GM21825 (cell line): ENCODE measurements at regions not wholly inside any gene's neighbourhood (a gene's known extent, or its start where the extent isn't known, plus 50 kb on each side); places are given as distances from the start of the nearest gene placed in this dataset.
"Not testable (repeated sequence)": the region's sequence is repeated elsewhere in the genome, so short reads cannot be mapped to it uniquely, and the experiment has no call there.

ENCODE experiments used
- ATAC-seq: cut with Tn5 transposase; IDR thresholded peaks from one replicate; pipeline ENCODE4 v1.9.1; 2021; ENCODE audit warnings: mild to moderate bottlenecking, moderate library complexity; ENCODE audit not compliant: unreplicated experiment

DNA sequence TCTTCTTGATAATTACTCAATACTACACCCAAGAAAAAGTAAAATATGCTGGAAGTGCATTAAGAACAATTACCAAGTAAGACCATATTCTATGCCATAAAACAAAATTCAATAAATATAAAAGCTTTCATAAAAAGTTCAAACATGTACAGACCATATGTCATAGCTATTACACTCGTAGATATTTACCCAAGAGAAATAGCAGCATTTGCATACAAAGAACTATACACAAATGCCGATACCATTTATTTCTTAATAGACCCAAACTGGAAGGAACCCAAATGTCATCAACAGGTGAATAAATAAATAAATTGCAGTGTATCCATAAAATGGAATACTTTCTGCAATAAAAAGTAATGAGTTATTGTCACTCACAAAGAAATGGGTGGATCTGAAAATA is 78.3 kb upstream of the SLC16A7 start:
- no peak for ATAC-seq

- ATAC-seq = no peak
These were observed 94.9 kb upstream of the SLC16A7 start for GRCh38 chr12:59500915-59501314.

DNA sequence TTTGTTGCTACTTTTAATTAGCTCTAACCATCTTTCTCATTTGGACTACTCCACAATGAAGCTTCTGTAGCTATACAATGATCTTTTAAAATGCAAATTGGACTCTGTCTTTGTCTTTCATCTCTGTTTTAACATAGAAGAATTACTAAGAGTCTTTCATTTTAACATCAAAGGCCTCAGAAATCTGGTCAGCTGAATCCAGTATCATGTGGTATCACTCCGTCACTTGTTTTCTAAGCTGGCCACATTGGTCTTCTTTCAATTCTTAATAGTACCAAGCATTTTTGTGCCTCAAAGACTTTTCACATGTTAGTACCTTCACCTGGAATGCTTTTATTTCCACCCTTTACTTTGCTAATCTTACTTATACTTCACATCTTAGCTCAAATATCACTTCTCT is 95.5 kb upstream of the SLC16A7 start:
- ATAC-seq = no peak

GRCh38 chr12:59499774-59500173 is 96.1 kb upstream of the SLC16A7 start:
- peak; percentile 92 for ATAC-seq

GRCh38 chr12:59494617-59495016 is 101.2 kb upstream of the SLC16A7 start:
- ATAC-seq = no peak

DNA sequence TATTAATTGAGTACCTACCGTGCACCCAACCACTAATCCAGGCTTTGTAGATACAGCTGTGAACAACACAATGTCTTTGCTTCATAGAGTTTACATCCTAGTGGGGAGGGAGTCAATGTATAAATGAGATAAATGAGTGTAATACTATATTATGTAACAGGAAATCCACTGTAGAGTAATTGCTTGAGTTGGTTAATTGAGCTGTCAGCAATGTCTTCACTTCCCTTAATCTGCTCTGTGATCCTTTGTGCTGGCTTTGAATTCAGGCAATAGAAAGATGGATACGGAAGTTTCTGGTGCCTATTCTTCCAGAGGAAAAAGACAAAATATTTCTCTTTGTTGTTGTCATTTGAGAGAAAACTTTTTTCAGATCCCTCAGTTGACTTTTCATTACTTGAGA is 104.0 kb upstream of the SLC16A7 start:
- no peak for ATAC-seq

GRCh38 chr12:59486827-59487226 is 109.0 kb upstream of the SLC16A7 start:
- ATAC-seq = no peak

GRCh38 chr12:59484575-59484974 is 111.3 kb upstream of the SLC16A7 start:
- peak; percentile 73 for ATAC-seq

GRCh38 chr12:59474236-59474635 is 121.6 kb upstream of the SLC16A7 start:
- ATAC-seq = not testable (repeated sequence)

GRCh38 chr12:59472273-59472672 is 123.6 kb upstream of the SLC16A7 start:
- ATAC-seq = no peak

GRCh38 chr12:59459966-59460660 is 135.7 kb upstream of the SLC16A7 start:
- no peak for ATAC-seq

- ATAC-seq = no peak
These were observed 142.4 kb upstream of the SLC16A7 start for GRCh38 chr12:59453475-59453874.

DNA sequence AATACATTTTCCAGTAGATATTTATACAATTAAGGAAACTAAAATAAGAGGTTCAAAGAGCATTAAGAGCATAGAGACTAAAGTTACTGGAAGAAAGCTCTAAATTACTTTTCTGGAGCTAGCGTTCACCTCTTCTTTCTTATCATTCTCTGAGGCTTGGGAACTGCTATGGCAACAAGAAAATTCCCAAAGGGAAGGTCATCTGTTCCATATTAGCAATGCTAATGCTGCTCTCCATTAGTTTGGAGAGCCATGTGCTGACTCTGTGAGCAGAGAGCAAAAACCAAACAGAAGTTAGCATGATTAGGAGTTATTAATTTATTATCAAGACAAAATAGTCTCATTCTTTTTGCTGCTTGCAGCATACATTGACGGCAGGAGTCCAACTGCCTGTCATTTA is 143.1 kb upstream of the SLC16A7 start:
- ATAC-seq = no peak

DNA sequence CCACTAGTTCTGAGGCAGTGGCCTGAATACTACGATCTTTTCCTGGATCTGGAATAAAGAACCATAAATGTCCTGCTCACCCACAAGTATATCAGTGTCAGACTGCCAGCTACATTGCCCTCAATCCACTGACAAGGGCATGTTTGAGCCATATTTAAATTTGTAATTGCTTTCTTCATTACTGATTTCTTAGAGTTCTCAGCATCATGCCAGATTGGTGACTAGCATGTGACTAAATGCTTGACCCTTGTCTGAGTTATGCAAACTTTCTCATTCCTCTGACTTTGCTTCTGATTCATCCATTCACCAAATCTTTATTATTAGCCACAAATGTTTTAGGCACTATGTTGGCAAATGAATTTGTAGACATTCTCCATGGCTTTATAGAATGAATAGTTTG is 143.6 kb upstream of the SLC16A7 start:
- ATAC-seq = no peak

DNA sequence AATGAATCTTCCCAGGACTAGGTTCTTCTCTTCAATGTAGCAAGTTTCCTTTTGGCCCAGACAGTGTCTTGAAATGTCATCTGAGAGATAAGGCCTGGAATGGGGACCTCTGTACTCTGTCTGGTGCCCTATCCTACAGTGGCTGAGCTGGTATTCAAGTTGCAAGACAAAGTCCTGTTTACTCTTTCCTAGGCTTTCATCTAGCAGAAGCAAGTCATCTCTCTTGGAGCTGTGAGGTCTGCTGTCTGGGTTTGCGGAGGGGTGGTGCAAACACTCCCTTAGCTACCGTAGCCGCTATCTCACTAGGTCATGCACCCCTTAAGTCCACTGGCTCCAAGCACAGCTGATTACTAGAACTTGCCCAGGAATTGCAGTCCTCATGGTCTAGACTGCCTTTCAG is 149.7 kb upstream of the SLC16A7 start:
- ATAC-seq = no peak

DNA sequence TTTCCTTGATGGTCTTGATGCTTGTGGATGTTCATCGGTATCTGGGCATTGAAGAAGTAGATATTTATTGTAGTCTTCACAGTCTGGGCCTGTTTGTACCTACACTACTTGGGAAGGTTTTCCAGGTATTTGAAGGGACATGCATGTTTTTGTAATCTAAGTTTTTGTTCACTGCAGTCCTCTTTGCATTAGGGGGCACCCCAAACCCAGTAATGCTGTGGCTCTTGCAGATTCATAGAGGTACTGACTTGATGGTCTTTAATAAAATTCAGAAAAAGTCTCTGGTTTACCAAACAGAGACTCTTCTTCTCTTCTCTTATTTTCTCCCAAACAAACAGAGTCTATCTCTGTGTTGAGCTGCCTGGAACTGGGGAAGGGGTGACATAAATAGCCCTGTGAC is 150.9 kb upstream of the SLC16A7 start:
- no peak for ATAC-seq

DNA sequence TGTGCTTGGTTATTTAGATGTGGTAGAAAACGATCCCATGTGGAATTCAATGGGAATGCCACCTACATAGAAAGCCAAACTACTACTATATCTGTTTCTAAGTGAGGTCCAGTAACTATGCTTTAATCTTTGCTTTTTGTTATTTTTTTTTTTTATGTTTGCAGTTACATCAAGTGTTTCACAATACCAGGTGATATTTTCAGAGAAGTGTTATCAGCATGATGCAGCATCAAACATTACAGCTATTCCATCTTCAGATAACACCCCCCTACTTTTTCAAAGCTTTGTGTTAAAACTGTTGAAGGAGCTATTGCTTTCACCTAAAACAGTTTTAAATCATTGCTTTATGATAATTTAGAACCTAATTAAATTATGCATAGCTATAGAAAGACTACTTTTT is 163.8 kb upstream of the SLC16A7 start:
- no peak for ATAC-seq

- no peak for ATAC-seq
These were observed 164.6 kb upstream of the SLC16A7 start for GRCh38 chr12:59431266-59431665.

DNA sequence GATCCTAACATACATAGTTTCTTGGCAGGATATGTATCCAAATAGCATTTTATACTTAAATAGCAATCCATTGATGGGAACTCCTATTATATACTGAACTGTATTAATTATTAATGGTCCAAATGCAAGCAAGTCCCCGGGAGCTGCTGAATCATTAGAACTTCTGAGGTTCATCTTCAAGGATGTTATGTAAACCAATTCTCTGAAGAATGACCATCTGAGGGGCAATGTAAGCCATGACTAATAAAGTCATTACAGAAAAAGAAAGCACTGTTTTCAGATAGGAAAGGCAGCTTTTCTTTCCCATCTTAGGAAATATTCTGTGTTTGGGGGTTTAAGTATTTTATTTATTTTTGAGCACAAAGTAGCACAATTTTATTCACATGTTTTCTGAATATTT is 166.1 kb upstream of the SLC16A7 start:
- no peak for ATAC-seq

GRCh38 chr12:59425798-59426197 is 170.0 kb upstream of the SLC16A7 start:
- ATAC-seq = no peak

DNA sequence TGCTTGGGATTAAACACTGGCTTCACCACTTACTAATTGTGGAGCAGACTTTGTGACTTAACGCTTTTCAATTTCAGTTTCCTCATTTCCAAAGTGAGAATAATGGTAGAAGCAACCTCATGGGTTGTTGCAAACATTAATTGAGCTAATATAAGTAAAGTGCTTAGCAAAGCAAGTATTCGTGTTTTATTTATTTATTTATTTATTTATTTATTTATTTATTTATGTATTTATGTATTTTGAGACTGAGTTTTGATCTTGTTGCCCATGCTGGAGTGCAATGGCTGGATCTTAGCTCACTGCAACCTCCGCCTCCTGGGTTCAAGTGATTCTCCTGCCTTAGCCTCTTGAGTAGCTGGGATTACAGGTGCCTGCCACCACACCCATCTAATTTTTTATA is 171.2 kb upstream of the SLC16A7 start:
- ATAC-seq = not testable (repeated sequence)

GRCh38 chr12:59414051-59414450 is 181.8 kb upstream of the SLC16A7 start:
- no peak for ATAC-seq

DNA sequence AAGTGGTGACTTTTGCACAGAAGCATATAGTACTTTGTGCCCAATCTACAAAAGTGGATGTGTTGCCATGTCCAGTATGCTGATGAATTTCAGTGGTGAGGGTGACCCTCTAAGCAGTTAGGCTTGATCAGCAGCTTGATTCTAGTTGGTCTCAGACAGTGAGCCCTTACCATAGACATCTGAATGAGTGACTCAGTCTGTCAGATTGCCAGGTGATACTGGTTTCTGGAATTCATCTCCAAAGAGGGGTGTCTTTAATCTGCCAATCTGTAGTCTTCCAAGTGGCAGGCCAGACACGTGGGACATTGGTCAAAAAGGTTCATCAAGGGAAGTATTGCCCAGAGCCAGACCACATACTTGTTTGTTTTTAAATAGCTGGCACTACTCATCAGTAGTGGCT is 187.4 kb upstream of the SLC16A7 start:
- ATAC-seq = no peak
